HCT116 (cell line): ENCODE measurements at regions not wholly inside any gene's neighbourhood (a gene's known extent, or its start where the extent isn't known, plus 50 kb on each side); places are given as distances from the start of the nearest gene placed in this dataset.

Experiments
- CEBPB ChIP-seq: IDR thresholded peaks from 2 replicates; pipeline ENCODE4 v1.6.1; 2012; ENCODE audit warnings: low read depth
- EZH2 ChIP-seq: fragments of 200-600 bp; sonication (generic); IDR thresholded peaks from 2 replicates; pipeline ENCODE4 v1.6.1; 2017; ENCODE audit warnings: antibody characterized with exemption, mixed run types
- JUND ChIP-seq: IDR thresholded peaks from 2 replicates; pipeline ENCODE4 v1.6.1; 2012
- POLR2AphosphoS5 ChIP-seq: IDR thresholded peaks from 2 replicates; pipeline ENCODE4 v1.6.1; 2011; ENCODE audit warnings: mild to moderate bottlenecking, low read depth, low read length, moderate library complexity
- YY1 ChIP-seq: IDR thresholded peaks from 2 replicates; pipeline ENCODE4 v1.6.1; 2011; ENCODE audit warnings: low read length, low read depth, moderate library complexity, mild to moderate bottlenecking; ENCODE audit not compliant: insufficient replicate concordance; ENCODE audit errors: extremely low read depth
- TF ChIP-seq, protein P1 (sequence below), 3 experiments: fragments of 200-600 bp in 1 of 3; sonication (generic) in 1 of 3; IDR thresholded peaks in 2 of 3; conservative IDR thresholded peaks in 1 of 3; 2 replicates each; pipeline ENCODE4 v1.5.1; 2012 to 2017; ENCODE audit warnings: low read depth in 2 of 3, low read length in 2 of 3, antibody characterized with exemption in 1 of 3, borderline replicate concordance in 1 of 3, control low read depth in 1 of 3, mild to moderate bottlenecking in 1 of 3, mixed read lengths in 1 of 3, mixed run types in 1 of 3, moderate library complexity in 1 of 3; ENCODE audit not compliant: insufficient read depth in 1 of 3

DNA sequence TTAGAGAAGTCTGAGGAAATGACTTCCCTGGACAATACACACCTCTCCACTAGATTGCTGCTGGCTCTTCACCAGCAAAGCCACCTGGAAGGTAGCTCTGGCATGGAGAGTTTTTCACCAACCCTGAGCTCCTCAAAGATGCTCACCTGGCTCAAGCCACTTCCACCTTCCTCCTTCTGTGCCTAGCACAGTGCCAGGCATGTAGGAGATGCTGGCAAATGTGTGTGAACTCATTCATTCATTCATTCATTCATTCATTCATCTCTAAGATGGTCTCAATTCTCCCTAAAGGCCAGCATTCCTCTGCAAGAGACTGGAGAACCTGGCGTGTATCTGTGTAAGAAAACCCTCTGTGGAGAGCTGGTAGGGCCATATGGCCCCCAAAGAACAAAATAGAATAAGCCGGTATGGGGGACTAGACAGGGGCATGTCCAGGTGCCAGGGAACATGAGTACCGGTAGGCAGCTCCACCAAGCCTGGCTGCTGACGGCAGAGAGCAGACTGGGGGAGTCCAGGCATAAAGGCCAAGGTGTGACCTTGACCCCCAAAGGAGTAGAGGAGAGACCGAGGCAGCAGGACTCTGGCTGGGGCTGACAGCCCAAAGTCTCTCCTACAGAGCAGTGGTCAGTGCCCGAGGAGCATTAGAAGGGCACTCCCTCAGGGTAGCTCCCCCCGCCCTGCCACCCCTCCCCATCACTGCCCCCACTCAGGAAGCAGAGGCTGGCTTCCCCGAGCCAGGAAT, 132.2 kb upstream of the TNRC6C start:
- TF ChIP-seq, protein P1, sequence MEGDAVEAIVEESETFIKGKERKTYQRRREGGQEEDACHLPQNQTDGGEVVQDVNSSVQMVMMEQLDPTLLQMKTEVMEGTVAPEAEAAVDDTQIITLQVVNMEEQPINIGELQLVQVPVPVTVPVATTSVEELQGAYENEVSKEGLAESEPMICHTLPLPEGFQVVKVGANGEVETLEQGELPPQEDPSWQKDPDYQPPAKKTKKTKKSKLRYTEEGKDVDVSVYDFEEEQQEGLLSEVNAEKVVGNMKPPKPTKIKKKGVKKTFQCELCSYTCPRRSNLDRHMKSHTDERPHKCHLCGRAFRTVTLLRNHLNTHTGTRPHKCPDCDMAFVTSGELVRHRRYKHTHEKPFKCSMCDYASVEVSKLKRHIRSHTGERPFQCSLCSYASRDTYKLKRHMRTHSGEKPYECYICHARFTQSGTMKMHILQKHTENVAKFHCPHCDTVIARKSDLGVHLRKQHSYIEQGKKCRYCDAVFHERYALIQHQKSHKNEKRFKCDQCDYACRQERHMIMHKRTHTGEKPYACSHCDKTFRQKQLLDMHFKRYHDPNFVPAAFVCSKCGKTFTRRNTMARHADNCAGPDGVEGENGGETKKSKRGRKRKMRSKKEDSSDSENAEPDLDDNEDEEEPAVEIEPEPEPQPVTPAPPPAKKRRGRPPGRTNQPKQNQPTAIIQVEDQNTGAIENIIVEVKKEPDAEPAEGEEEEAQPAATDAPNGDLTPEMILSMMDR (IDR thresholded peaks at IDR 0.05 in 2 of 3, conservative IDR thresholded peaks at IDR 0.05 in 1 of 3; ENCODE audit: borderline replicate concordance in 1 of 3, insufficient read depth in 1 of 3, low read depth in 2 of 3, low read length in 2 of 3), result no peak
- TF ChIP-seq POLR2AphosphoS5, result no peak
- TF ChIP-seq CEBPB, result no peak
- TF ChIP-seq JUND, result no peak
- no peak for TF ChIP-seq YY1
- no peak for TF ChIP-seq EZH2
